ENCODE measurements at regions not wholly inside any gene's neighbourhood (a gene's known extent, or its start where the extent isn't known, plus 50 kb on each side); places are given as distances from the start of the nearest gene placed in this dataset.

DNA sequence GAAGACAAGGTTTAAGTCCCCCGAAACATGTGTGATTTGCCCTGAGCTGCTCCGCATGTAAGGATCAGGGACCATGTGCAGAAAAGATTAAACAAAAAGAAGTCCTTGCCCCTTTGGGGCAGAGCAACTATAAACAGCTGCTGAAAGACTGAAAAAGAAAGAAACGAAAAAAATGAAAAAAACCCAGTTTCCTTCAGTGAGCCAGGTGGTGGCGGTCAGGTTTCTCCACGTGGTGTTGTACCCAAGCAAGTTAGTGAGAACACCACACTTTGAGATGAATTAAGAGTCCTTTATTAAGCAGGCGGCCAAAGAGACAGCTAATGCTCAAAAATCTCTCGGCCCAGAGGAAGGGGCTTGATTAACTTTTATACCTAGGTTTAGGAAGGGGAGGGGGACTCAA, 404.9 kb upstream of the SYT4 start:
- H3K9me3 Mint-ChIP-seq (ENCODE audit: insufficient read depth): no peaks in the 10 kb centered on the region
- Histone ChIP-seq H3K27ac (ENCODE audit: low read length in 2 of 2) (no peak overlapping the region), H2AFZ (ENCODE audit: insufficient read depth, low read depth, low read length, poor library complexity, severe bottlenecking) (no peak overlapping the region), H3K9ac (ENCODE audit: low read length) (no peak overlapping the region), H3K36me3 (replicated peaks in 1 of 2; ENCODE audit: control extremely low read depth in 1 of 2, control insufficient read depth in 1 of 2, extremely low read depth in 1 of 2, insufficient read depth in 2 of 2, low read length in 1 of 2) (no peaks in the 10 kb centered on the region), H3K4me3 (ENCODE audit: control extremely low read depth in 1 of 5, extremely low read depth in 1 of 5, insufficient read depth in 1 of 5, low read depth in 2 of 5, low read length in 4 of 5) (no peak overlapping the region), H3K4me1 (ENCODE audit: control insufficient read depth in 2 of 2, insufficient read depth in 2 of 2, low read length in 2 of 2) (no peaks in the 10 kb centered on the region), H3K4me2 (replicated peaks; ENCODE audit: low read depth, low read length, poor library complexity, severe bottlenecking) (no peak overlapping the region), H3K27me3 (replicated peaks in 1 of 4; ENCODE audit: control extremely low read depth in 1 of 4, control insufficient read depth in 3 of 4, insufficient read depth in 4 of 4, low read length in 3 of 4) (no peaks in the 10 kb centered on the region), H3K9me3 (ENCODE audit: control extremely low read depth in 1 of 3, control insufficient read depth in 2 of 3, insufficient read depth in 1 of 3, low read length in 2 of 3) (no peaks in the 10 kb centered on the region), H4K20me1 (ENCODE audit: control insufficient read depth, insufficient read depth, low read length, poor library complexity, severe bottlenecking) (no peaks in the 10 kb centered on the region), H3K79me2 (ENCODE audit: control insufficient read depth, insufficient read depth, low read length) (no peaks in the 10 kb centered on the region)
- DNase-seq: no peak
- H3K27ac Mint-ChIP-seq: no peak overlapping the region
- no peaks in the 10 kb centered on the region for H3K27me3 Mint-ChIP-seq
- ChIA-PET POLR2A (no interaction called here), CTCF (no interaction called here)
- TF ChIP-seq, protein P1, sequence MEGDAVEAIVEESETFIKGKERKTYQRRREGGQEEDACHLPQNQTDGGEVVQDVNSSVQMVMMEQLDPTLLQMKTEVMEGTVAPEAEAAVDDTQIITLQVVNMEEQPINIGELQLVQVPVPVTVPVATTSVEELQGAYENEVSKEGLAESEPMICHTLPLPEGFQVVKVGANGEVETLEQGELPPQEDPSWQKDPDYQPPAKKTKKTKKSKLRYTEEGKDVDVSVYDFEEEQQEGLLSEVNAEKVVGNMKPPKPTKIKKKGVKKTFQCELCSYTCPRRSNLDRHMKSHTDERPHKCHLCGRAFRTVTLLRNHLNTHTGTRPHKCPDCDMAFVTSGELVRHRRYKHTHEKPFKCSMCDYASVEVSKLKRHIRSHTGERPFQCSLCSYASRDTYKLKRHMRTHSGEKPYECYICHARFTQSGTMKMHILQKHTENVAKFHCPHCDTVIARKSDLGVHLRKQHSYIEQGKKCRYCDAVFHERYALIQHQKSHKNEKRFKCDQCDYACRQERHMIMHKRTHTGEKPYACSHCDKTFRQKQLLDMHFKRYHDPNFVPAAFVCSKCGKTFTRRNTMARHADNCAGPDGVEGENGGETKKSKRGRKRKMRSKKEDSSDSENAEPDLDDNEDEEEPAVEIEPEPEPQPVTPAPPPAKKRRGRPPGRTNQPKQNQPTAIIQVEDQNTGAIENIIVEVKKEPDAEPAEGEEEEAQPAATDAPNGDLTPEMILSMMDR (IDR thresholded peaks at IDR 0.05): no peak
- TF ChIP-seq EZH2 (IDR thresholded peaks at IDR 0.05; ENCODE audit: borderline replicate concordance, insufficient read depth, low read depth, low read length, poor library complexity, severe bottlenecking): no peak
- H3K4me3 Mint-ChIP-seq: no peak overlapping the region
- H3K4me1 Mint-ChIP-seq: no peaks in the 10 kb centered on the region
- WGBS (ENCODE audit: insufficient coverage): 75% methylated on average over 5 of the region's 7 CpGs
- ATAC-seq (ENCODE audit: low read depth): no peak
- intact Hi-C loops (cut with micrococcal nuclease): no loop called here

DNA sequence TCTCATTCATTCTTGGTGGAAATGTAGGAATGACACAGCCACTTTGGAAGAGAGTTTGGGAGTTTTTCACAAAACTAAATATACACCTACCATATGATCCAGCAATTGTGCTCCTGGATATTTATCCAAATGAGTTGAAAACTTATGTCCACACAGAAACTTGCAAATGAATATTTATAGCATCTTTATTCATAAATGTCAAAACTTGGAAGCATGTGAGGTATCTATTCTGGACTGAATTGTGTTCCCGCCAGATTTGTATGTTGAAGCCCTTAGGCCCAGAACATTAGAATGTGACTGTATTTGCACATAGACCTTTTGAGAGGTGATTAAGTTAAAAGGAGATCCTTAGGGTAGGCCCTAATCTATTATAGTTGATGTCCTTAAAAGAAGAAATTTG, 409.4 kb upstream of the SYT4 start:
- H3K4me3 ChIP-seq (ENCODE audit: control extremely low read depth in 1 of 5, extremely low read depth in 1 of 5, insufficient read depth in 1 of 5, low read depth in 2 of 5, low read length in 4 of 5): no peak overlapping the region
- H3K27ac Mint-ChIP-seq: no peak overlapping the region

More for the DNA sequence above, 409.4 kb upstream of the SYT4 start:
- Mint-ChIP-seq H3K9me3 (ENCODE audit: insufficient read depth) (peaks cover 2% of the 10 kb centered on the region), H3K4me3 (no peak overlapping the region), H3K27me3 (no peaks in the 10 kb centered on the region), H3K4me1 (no peaks in the 10 kb centered on the region)
- TF ChIP-seq, protein P1 (IDR thresholded peaks at IDR 0.05): no peak
- TF ChIP-seq EZH2 (IDR thresholded peaks at IDR 0.05; ENCODE audit: borderline replicate concordance, insufficient read depth, low read depth, low read length, poor library complexity, severe bottlenecking): no peak
- ChIA-PET CTCF (no interaction called here), POLR2A (no interaction called here)
- WGBS (ENCODE audit: insufficient coverage): 100% methylated on average over 1 of the region's 1 CpG
- Histone ChIP-seq H3K27ac (ENCODE audit: low read length in 2 of 2) (no peak overlapping the region), H3K9ac (ENCODE audit: low read length) (no peak overlapping the region), H3K4me1 (ENCODE audit: control insufficient read depth in 2 of 2, insufficient read depth in 2 of 2, low read length in 2 of 2) (no peaks in the 10 kb centered on the region), H2AFZ (ENCODE audit: insufficient read depth, low read depth, low read length, poor library complexity, severe bottlenecking) (no peak overlapping the region), H3K36me3 (replicated peaks in 1 of 2; ENCODE audit: control extremely low read depth in 1 of 2, control insufficient read depth in 1 of 2, extremely low read depth in 1 of 2, insufficient read depth in 2 of 2, low read length in 1 of 2) (no peaks in the 10 kb centered on the region), H4K20me1 (ENCODE audit: control insufficient read depth, insufficient read depth, low read length, poor library complexity, severe bottlenecking) (no peaks in the 10 kb centered on the region), H3K4me2 (replicated peaks; ENCODE audit: low read depth, low read length, poor library complexity, severe bottlenecking) (no peak overlapping the region), H3K9me3 (ENCODE audit: control extremely low read depth in 1 of 3, control insufficient read depth in 2 of 3, insufficient read depth in 1 of 3, low read length in 2 of 3) (no peaks in the 10 kb centered on the region), H3K79me2 (ENCODE audit: control insufficient read depth, insufficient read depth, low read length) (no peaks in the 10 kb centered on the region), H3K27me3 (replicated peaks in 1 of 4; ENCODE audit: control extremely low read depth in 1 of 4, control insufficient read depth in 3 of 4, insufficient read depth in 4 of 4, low read length in 3 of 4) (no peaks in the 10 kb centered on the region)
- intact Hi-C loops (cut with micrococcal nuclease): no loop called here
- DNase-seq (no peak), ATAC-seq (ENCODE audit: low read depth) (no peak)

Data from B cell (primary cell).